ENCODE measurements at regions not wholly inside any gene's neighbourhood (a gene's known extent, or its start where the extent isn't known, plus 50 kb on each side); places are given as distances from the start of the nearest gene placed in this dataset.

DNA sequence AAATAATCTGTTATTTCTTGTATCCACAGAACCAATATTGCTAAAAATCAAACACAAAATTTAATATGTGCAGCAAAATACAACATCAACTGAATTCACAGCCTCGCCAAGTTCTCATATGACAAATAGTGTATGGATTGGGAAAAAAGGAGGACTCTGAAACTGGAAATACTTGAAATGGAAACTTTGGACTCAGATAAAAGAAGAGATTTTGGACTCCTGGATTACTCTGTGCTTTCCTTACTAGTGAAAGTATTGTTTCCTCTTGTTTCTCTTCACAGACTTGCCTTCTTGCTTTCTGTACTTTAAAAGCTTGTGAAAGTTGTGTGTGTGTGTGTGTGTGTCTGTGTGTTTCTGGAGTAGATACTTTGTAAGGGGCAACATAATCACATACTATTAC is 1596.3 kb downstream of the PCDH9 start:
- DNase-seq (ENCODE audit: low read depth): no peak
- no peak overlapping the region for H3K4me3 ChIP-seq (ENCODE audit: low read length)
- TF ChIP-seq, protein P1, sequence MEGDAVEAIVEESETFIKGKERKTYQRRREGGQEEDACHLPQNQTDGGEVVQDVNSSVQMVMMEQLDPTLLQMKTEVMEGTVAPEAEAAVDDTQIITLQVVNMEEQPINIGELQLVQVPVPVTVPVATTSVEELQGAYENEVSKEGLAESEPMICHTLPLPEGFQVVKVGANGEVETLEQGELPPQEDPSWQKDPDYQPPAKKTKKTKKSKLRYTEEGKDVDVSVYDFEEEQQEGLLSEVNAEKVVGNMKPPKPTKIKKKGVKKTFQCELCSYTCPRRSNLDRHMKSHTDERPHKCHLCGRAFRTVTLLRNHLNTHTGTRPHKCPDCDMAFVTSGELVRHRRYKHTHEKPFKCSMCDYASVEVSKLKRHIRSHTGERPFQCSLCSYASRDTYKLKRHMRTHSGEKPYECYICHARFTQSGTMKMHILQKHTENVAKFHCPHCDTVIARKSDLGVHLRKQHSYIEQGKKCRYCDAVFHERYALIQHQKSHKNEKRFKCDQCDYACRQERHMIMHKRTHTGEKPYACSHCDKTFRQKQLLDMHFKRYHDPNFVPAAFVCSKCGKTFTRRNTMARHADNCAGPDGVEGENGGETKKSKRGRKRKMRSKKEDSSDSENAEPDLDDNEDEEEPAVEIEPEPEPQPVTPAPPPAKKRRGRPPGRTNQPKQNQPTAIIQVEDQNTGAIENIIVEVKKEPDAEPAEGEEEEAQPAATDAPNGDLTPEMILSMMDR (IDR thresholded peaks at IDR 0.05; ENCODE audit: insufficient read depth, low read depth, low read length, missing control alignments): no peak

DNA sequence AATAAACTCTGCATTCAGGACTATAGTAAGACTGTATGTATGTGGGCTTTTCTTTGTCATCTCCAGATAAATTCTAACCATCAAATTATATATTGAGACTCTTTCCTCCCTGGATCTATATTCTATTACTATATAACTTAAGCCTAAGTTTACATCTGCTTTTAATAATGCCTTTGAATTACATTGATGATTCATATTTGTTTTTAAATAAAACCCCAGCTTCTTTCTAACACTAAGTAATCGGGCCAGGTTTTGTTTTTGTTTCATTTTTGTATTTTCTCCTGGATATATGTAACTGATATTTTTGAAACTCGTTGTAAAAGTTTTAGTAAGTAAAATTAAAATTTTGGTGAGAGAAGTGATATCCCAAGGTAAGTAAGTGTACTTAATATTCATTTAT is 1599.1 kb downstream of the PCDH9 start:
- H3K4me3 ChIP-seq (ENCODE audit: low read length): no peak overlapping the region
- TF ChIP-seq, protein P1 (IDR thresholded peaks at IDR 0.05; ENCODE audit: insufficient read depth, low read depth, low read length, missing control alignments): no peak
- DNase-seq (ENCODE audit: low read depth): no peak

GRCh38 chr13:65629926-65630325 is 1600.2 kb downstream of the PCDH9 start:
- no peak for DNase-seq (ENCODE audit: low read depth)
- TF ChIP-seq, protein P1 (IDR thresholded peaks at IDR 0.05; ENCODE audit: insufficient read depth, low read depth, low read length, missing control alignments): no peak
- H3K4me3 ChIP-seq (ENCODE audit: low read length): no peak overlapping the region

GRCh38 chr13:65623148-65623547 is 1607.0 kb downstream of the PCDH9 start:
- no peak for DNase-seq (ENCODE audit: low read depth)
- TF ChIP-seq, protein P1 (IDR thresholded peaks at IDR 0.05; ENCODE audit: insufficient read depth, low read depth, low read length, missing control alignments): no peak
- no peak overlapping the region for H3K4me3 ChIP-seq (ENCODE audit: low read length)

DNA sequence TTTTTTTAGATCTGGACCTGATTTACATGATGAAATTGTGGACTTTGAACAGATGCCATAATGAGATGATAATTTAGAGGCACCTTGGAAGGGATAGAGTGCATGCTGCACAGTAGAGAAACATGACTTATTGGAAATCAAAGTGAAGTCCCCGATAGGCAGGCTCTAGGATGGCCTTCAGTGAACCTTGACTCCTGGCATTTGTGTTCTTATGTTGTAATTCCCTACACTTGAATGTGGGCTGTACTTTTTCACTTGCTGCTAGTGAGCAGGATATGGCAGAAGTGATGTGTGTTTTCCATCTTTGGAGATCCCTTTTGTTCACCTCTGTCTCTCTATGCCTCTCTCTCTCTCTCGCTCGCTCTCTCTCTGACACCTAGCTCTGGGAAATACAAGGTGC is 1614.6 kb downstream of the PCDH9 start:
- TF ChIP-seq, protein P1 (IDR thresholded peaks at IDR 0.05; ENCODE audit: insufficient read depth, low read depth, low read length, missing control alignments): no peak
- no peak overlapping the region for H3K4me3 ChIP-seq (ENCODE audit: low read length)
- DNase-seq (ENCODE audit: low read depth): no peak

- TF ChIP-seq, protein P1 (IDR thresholded peaks at IDR 0.05; ENCODE audit: insufficient read depth, low read depth, low read length, missing control alignments): peak; percentile 48
- H3K4me3 ChIP-seq (ENCODE audit: low read length): no peak overlapping the region
- DNase-seq (ENCODE audit: low read depth): peak; percentile 4
Observed at GRCh38 chr13:65613004-65613403, 1617.1 kb downstream of the PCDH9 start.

DNA sequence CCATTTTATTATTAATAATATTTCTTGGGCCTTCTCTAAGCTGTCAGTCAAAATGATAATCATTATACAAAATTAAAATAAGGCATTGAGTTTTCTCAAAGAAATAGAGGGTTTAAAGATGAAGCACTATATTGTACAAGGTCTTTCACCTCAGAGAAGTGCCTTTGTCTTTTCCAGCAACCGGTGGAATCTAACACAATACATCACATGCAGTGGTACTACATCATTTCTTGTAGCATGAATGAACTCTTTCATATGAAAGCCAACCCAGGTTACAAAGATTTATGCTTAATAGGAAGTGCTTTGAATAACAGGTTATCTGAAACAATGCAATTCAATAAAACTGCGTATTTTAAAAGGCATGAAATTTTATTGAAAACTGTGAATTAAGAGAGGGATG is 1620.8 kb downstream of the PCDH9 start:
- TF ChIP-seq, protein P1 (IDR thresholded peaks at IDR 0.05; ENCODE audit: insufficient read depth, low read depth, low read length, missing control alignments): no peak
- no peak for DNase-seq (ENCODE audit: low read depth)

More for the DNA sequence above, 1620.8 kb downstream of the PCDH9 start:
- H3K4me3 ChIP-seq (ENCODE audit: low read length): no peak overlapping the region

Data from epithelial cell of esophagus (primary cell).